ENCODE measurements at regions not wholly inside any gene's neighbourhood (a gene's known extent, or its start where the extent isn't known, plus 50 kb on each side); places are given as distances from the start of the nearest gene placed in this dataset.
"Not testable (repeated sequence)": the region's sequence is repeated elsewhere in the genome, so short reads cannot be mapped to it uniquely, and the experiment has no call there.

DNA sequence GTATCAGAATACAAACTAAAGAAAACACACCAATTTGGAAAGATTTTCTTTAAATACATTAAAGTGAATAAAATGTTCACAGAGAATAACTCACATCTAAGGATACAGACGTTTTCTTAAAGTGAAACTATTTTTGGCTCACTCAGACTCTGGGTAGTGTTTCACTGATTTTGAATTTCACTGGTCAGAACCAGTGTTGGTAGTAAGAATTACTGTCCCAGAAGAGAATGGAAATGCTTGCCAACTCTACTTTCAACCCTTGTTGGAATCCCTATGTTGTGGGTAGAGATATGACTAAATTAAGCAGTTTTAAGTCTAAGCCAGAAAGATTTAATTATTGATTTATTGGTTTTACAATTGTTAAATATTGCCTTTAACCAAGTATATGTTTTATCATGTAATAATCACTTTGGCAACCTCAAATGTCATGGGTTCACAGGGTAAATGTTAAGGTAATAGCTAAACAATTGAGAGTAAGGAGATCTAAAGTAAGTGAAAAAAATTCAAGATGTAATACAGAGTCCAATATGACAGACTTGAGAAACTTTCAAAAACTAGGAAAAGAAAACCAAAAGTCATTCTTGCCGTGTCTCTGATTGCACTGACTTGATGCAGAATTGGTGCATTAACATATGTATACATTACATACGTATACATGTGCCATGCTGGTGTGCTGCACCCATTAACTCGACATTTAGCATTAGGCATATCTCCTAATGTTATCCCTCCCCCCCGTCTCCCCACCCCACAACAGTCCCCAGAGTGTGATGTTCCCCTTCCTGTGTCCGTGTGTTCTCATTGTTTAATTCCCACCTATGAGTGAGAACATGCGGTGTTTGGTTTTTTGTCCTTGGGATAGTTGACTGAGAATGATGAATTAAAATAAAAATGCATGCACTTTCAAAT is 1517.2 kb upstream of the TPTE start:
- H3K4me1 ChIP-seq (ENCODE audit: insufficient read depth, low read length, poor library complexity, severe bottlenecking); H3K79me2 ChIP-seq (ENCODE audit: insufficient read depth, low read depth, low read length); H2AFZ ChIP-seq (ENCODE audit: low read length); H3K4me3 ChIP-seq (ENCODE audit: low read depth, low read length, poor library complexity, severe bottlenecking); H4K20me1 ChIP-seq (ENCODE audit: insufficient read depth, low read length); H3K36me3 ChIP-seq (ENCODE audit: insufficient read depth, low read length); intact Hi-C loops (cut with micrococcal nuclease; ENCODE audit: unreplicated experiment); H3K4me2 ChIP-seq (ENCODE audit: low read length); CTCF ChIA-PET (ENCODE audit: unreplicated experiment); DNase-seq (ENCODE audit: low spot score); H3K27ac ChIP-seq (ENCODE audit: low read depth, low read length, poor library complexity, severe bottlenecking); POLR2A ChIA-PET; BruUV-seq (replicated peaks); H3K9me2 ChIP-seq (ENCODE audit: insufficient read depth, low read length): not testable (repeated sequence)
- H3K9me3 ChIP-seq (ENCODE audit: low read length), result peaks cover 38% of the 10 kb centered on the region

- peaks cover 32% of the 10 kb centered on the region for H3K9me3 ChIP-seq (ENCODE audit: low read length)
- H3K4me2 ChIP-seq (ENCODE audit: low read length); H3K4me1 ChIP-seq (ENCODE audit: insufficient read depth, low read length, poor library complexity, severe bottlenecking); H3K27ac ChIP-seq (ENCODE audit: low read depth, low read length, poor library complexity, severe bottlenecking); POLR2A ChIA-PET; H3K4me3 ChIP-seq (ENCODE audit: low read depth, low read length, poor library complexity, severe bottlenecking); CTCF ChIA-PET (ENCODE audit: unreplicated experiment); H3K9me2 ChIP-seq (ENCODE audit: insufficient read depth, low read length); DNase-seq (ENCODE audit: low spot score); H3K36me3 ChIP-seq (ENCODE audit: insufficient read depth, low read length); intact Hi-C loops (cut with micrococcal nuclease; ENCODE audit: unreplicated experiment); H3K79me2 ChIP-seq (ENCODE audit: insufficient read depth, low read depth, low read length); H2AFZ ChIP-seq (ENCODE audit: low read length); BruUV-seq (replicated peaks); H4K20me1 ChIP-seq (ENCODE audit: insufficient read depth, low read length): not testable (repeated sequence)
Measured at GRCh38 chr21:9004815-9005518, 1516.4 kb upstream of the TPTE start.

- H3K36me3 ChIP-seq (ENCODE audit: insufficient read depth, low read length); BruUV-seq (replicated peaks); H3K4me2 ChIP-seq (ENCODE audit: low read length); intact Hi-C loops (cut with micrococcal nuclease; ENCODE audit: unreplicated experiment); H3K4me3 ChIP-seq (ENCODE audit: low read depth, low read length, poor library complexity, severe bottlenecking); DNase-seq (ENCODE audit: low spot score); H2AFZ ChIP-seq (ENCODE audit: low read length); H3K27ac ChIP-seq (ENCODE audit: low read depth, low read length, poor library complexity, severe bottlenecking); CTCF ChIA-PET (ENCODE audit: unreplicated experiment); H3K9me2 ChIP-seq (ENCODE audit: insufficient read depth, low read length); H3K79me2 ChIP-seq (ENCODE audit: insufficient read depth, low read depth, low read length); H3K4me1 ChIP-seq (ENCODE audit: insufficient read depth, low read length, poor library complexity, severe bottlenecking); POLR2A ChIA-PET; H4K20me1 ChIP-seq (ENCODE audit: insufficient read depth, low read length): not testable (repeated sequence)
- H3K9me3 ChIP-seq (ENCODE audit: low read length), result peaks cover 32% of the 10 kb centered on the region
Measured at GRCh38 chr21:9005671-9006070, 1515.7 kb upstream of the TPTE start.

GRCh38 chr21:9006111-9006510 is 1515.3 kb upstream of the TPTE start:
- H3K9me2 ChIP-seq (ENCODE audit: insufficient read depth, low read length); CTCF ChIA-PET (ENCODE audit: unreplicated experiment); intact Hi-C loops (cut with micrococcal nuclease; ENCODE audit: unreplicated experiment); H3K4me2 ChIP-seq (ENCODE audit: low read length); DNase-seq (ENCODE audit: low spot score); H3K79me2 ChIP-seq (ENCODE audit: insufficient read depth, low read depth, low read length); H3K4me3 ChIP-seq (ENCODE audit: low read depth, low read length, poor library complexity, severe bottlenecking); H3K4me1 ChIP-seq (ENCODE audit: insufficient read depth, low read length, poor library complexity, severe bottlenecking); H3K27ac ChIP-seq (ENCODE audit: low read depth, low read length, poor library complexity, severe bottlenecking); H3K36me3 ChIP-seq (ENCODE audit: insufficient read depth, low read length); H4K20me1 ChIP-seq (ENCODE audit: insufficient read depth, low read length); POLR2A ChIA-PET; BruUV-seq (replicated peaks); H2AFZ ChIP-seq (ENCODE audit: low read length): not testable (repeated sequence)
- H3K9me3 ChIP-seq (ENCODE audit: low read length), result peaks cover 32% of the 10 kb centered on the region

DNA sequence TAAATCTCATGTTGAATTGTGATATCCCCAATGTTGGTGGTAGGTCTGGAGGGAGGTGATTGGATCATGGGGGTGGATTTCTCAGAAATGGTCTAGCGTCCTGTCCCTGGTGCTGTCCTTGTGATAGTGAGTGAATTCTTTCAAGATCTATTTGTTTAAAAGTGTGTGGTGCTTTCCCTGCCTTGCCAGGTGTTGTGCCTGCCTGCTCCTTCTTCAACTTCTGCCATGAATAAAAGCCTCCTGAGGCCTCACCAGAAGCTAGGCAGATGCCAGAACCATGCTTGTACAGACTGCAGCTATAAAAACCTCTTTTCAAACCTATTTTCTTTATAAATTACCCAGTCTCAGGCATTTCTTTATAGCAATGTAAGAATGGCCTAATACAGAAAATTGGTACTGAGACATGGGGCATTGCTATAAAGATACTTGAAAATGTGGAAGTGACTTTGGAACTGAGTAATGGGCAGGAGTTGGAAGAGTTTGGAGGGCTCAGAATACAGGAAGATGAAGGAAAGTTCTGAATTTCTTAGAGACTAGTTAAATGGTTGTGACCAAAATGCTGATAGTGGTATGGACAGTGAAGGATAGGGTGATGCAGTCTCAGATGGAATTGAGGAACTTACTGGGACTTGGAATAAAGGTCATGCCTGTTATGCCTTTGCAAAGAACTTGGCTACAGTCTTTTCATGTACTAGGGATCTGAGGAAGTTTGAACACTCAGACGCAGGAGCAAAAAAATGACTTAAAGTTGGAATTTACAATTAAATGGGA is 1514.6 kb upstream of the TPTE start:
- H3K36me3 ChIP-seq (ENCODE audit: insufficient read depth, low read length); DNase-seq (ENCODE audit: low spot score); H3K4me1 ChIP-seq (ENCODE audit: insufficient read depth, low read length, poor library complexity, severe bottlenecking); H3K79me2 ChIP-seq (ENCODE audit: insufficient read depth, low read depth, low read length); BruUV-seq (replicated peaks); H4K20me1 ChIP-seq (ENCODE audit: insufficient read depth, low read length); H3K9me2 ChIP-seq (ENCODE audit: insufficient read depth, low read length); H2AFZ ChIP-seq (ENCODE audit: low read length); CTCF ChIA-PET (ENCODE audit: unreplicated experiment); H3K4me2 ChIP-seq (ENCODE audit: low read length); H3K4me3 ChIP-seq (ENCODE audit: low read depth, low read length, poor library complexity, severe bottlenecking); H3K27ac ChIP-seq (ENCODE audit: low read depth, low read length, poor library complexity, severe bottlenecking); intact Hi-C loops (cut with micrococcal nuclease; ENCODE audit: unreplicated experiment): not testable (repeated sequence)
- POLR2A ChIA-PET, result interaction anchor here (1.3 kb wide), 1 partner anchor 18 kb away, joined by 3 read pairs; no protein-coding TSS in a partner anchor
- H3K9me3 ChIP-seq (ENCODE audit: low read length), result peaks cover 32% of the 10 kb centered on the region
